WTC11 (cell line): ENCODE measurements at regions not wholly inside any gene's neighbourhood (a gene's known extent, or its start where the extent isn't known, plus 50 kb on each side); places are given as distances from the start of the nearest gene placed in this dataset.

ENCODE experiments used
- ATAC-seq: fragments of 200-7000 bp; cut with Tn5 transposase; 2 replicates; pipeline ENCODE4 v1.10.0; 2021; ENCODE audit warnings: mild to moderate bottlenecking, moderate library complexity
- CTCF ChIA-PET: fragments of 300-600 bp; sonication (Branson Sonifier 250); formaldehyde crosslinking; loops from one replicate; lab custom pipeline; 2021; ENCODE audit warnings: antibody characterized with exemption; lab: Charles Lee
- POLR2A ChIA-PET: fragments of 350-600 bp; sonication (Branson Sonifier 250); formaldehyde crosslinking; loops from one replicate; lab custom pipeline; 2021; ENCODE audit warnings: antibody characterized with exemption; lab: Charles Lee
- DNase-seq: peaks from one replicate; pipeline ENCODE4 v3.0.0; 2021; ENCODE audit warnings: low spot score
- H3K27ac Mint-ChIP-seq: 2 replicates; pipeline ENCODE4 v1.8.0; 2021; ENCODE audit warnings: mixed read lengths
- H3K27me3 Mint-ChIP-seq: 2 replicates; pipeline ENCODE4 v1.8.0; 2021; ENCODE audit warnings: low read depth, mild to moderate bottlenecking, moderate library complexity, mixed read lengths
- H3K36me3 Mint-ChIP-seq: 2 replicates; pipeline ENCODE4 v1.8.0; 2021; ENCODE audit warnings: mixed read lengths
- H3K4me1 Mint-ChIP-seq: 2 replicates; pipeline ENCODE4 v1.8.0; 2022; ENCODE audit warnings: mixed read lengths
- H3K4me3 Mint-ChIP-seq: 2 replicates; pipeline ENCODE4 v1.8.0; 2021; ENCODE audit warnings: mild to moderate bottlenecking, moderate library complexity, mixed read lengths
- H3K9me3 Mint-ChIP-seq: 2 replicates; pipeline ENCODE4 v1.8.0; 2021; ENCODE audit warnings: mixed read lengths
- ARID4B ChIP-seq: sonication (generic); formaldehyde crosslinking; IDR thresholded peaks from 2 replicates; pipeline ENCODE4 v1.8.0; 2023; ENCODE audit warnings: missing genetic modification reagents, mild to moderate bottlenecking, borderline replicate concordance
- CDX4 ChIP-seq: fragments of 250-450 bp; sonication (Bioruptor Pico); IDR thresholded peaks from 2 replicates; pipeline ENCODE4 v1.9.0; 2021; ENCODE audit warnings: moderate library complexity, mild to moderate bottlenecking, inconsistent platforms, borderline replicate concordance
- ESRRA ChIP-seq: sonication (generic); formaldehyde crosslinking; IDR thresholded peaks from 2 replicates; pipeline ENCODE4 v1.8.1; 2022; ENCODE audit warnings: mild to moderate bottlenecking, missing genetic modification reagents, borderline replicate concordance
- FOXP1 ChIP-seq: sonication (generic); formaldehyde crosslinking; IDR thresholded peaks from 2 replicates; pipeline ENCODE4 v1.8.0; 2022; ENCODE audit warnings: missing genetic modification reagents, mild to moderate bottlenecking, moderate library complexity, borderline replicate concordance
- GRHL2 ChIP-seq: fragments of 250-450 bp; sonication (Bioruptor Pico); IDR thresholded peaks from 2 replicates; pipeline ENCODE4 v1.8.0; 2022; ENCODE audit warnings: mild to moderate bottlenecking, moderate library complexity; ENCODE audit not compliant: insufficient replicate concordance, severe bottlenecking
- HMGXB4 ChIP-seq: sonication (generic); formaldehyde crosslinking; IDR thresholded peaks from 2 replicates; pipeline ENCODE4 v1.8.1; 2023; ENCODE audit warnings: mild to moderate bottlenecking, moderate library complexity, missing genetic modification reagents
- JAZF1 ChIP-seq: fragments of 250-450 bp; sonication (Bioruptor Pico); IDR thresholded peaks from 2 replicates; pipeline ENCODE4 v1.9.0; 2021; ENCODE audit warnings: moderate library complexity, mild to moderate bottlenecking, inconsistent platforms
- MXD4 ChIP-seq: fragments of 250-450 bp; sonication (Bioruptor Pico); IDR thresholded peaks from 2 replicates; pipeline ENCODE4 v1.8.0; 2021; ENCODE audit warnings: mild to moderate bottlenecking, moderate library complexity, borderline replicate concordance
- NFATC4 ChIP-seq: fragments of 250-450 bp; sonication (Bioruptor Pico); IDR thresholded peaks from 2 replicates; pipeline ENCODE4 v1.9.0; 2021; ENCODE audit warnings: mild to moderate bottlenecking
- SMAD3 ChIP-seq: sonication (generic); formaldehyde crosslinking; IDR thresholded peaks from 2 replicates; pipeline ENCODE4 v1.8.0; 2022; ENCODE audit warnings: missing genetic modification reagents, mild to moderate bottlenecking, borderline replicate concordance
- SP1 ChIP-seq: sonication (generic); formaldehyde crosslinking; conservative IDR thresholded peaks from 2 replicates; pipeline ENCODE4 v1.8.1; 2022; ENCODE audit warnings: missing genetic modification reagents
- ZNF138 ChIP-seq: sonication (generic); formaldehyde crosslinking; conservative IDR thresholded peaks from 2 replicates; pipeline ENCODE4 v1.8.1; 2022; ENCODE audit warnings: mild to moderate bottlenecking, moderate library complexity, missing genetic modification reagents
- ZNF219 ChIP-seq: sonication (generic); formaldehyde crosslinking; IDR thresholded peaks from 2 replicates; pipeline ENCODE4 v1.8.0; 2023; ENCODE audit warnings: missing genetic modification reagents, mild to moderate bottlenecking, borderline replicate concordance
- ZNF423 ChIP-seq: fragments of 250-450 bp; sonication (Bioruptor Pico); IDR thresholded peaks from 2 replicates; pipeline ENCODE4 v2.1.2; 2022; ENCODE audit warnings: mild to moderate bottlenecking, moderate library complexity
- ZNF532 ChIP-seq: fragments of 250-450 bp; sonication (Bioruptor Pico); IDR thresholded peaks from 2 replicates; pipeline ENCODE4 v1.9.0; 2021; ENCODE audit warnings: mild to moderate bottlenecking, borderline replicate concordance
- ZNF671 ChIP-seq: fragments of 250-450 bp; sonication (Bioruptor Pico); IDR thresholded peaks from 2 replicates; pipeline ENCODE4 v1.8.0; 2021; ENCODE audit warnings: mild to moderate bottlenecking

GRCh38 chr7:68733219-68734153 is 864.8 kb upstream of the AUTS2 start:
- H3K36me3 Mint-ChIP-seq: peaks cover 6% of the 10 kb centered on the region; the same call in 1 of the 2 replicates
- ChIA-PET CTCF (interaction anchor here (0.7 kb wide), 1 partner anchor 334 kb away, joined by 3 read pairs; no protein-coding TSS in a partner anchor), POLR2A (no interaction called here)
- peaks cover 3% of the 10 kb centered on the region; the same call in 1 of the 2 replicates for H3K9me3 Mint-ChIP-seq
- no peak overlapping the region for H3K4me3 Mint-ChIP-seq
- ATAC-seq (no peak), DNase-seq (no peak)
- peaks cover 13% of the 10 kb centered on the region for H3K4me1 Mint-ChIP-seq
- H3K27me3 Mint-ChIP-seq: no peaks in the 10 kb centered on the region; the same call in none of the 2 replicates
- TF ChIP-seq GRHL2 (CRISPR knock-in tag) (no peak), ZNF138 (CRISPR knock-in tag) (no peak), FOXP1 (CRISPR knock-in tag) (no peak), ZNF219 (CRISPR knock-in tag) (no peak), HMGXB4 (CRISPR knock-in tag) (no peak), CDX4 (CRISPR knock-in tag) (no peak), NFATC4 (no peak), ARID4B (CRISPR knock-in tag) (no peak), SP1 (CRISPR knock-in tag) (no peak), SMAD3 (CRISPR knock-in tag) (no peak), ESRRA (no peak), JAZF1 (CRISPR knock-in tag) (no peak), ZNF532 (CRISPR knock-in tag) (no peak), ZNF423 (CRISPR knock-in tag) (no peak), MXD4 (CRISPR knock-in tag) (no peak), ZNF671 (CRISPR knock-in tag) (no peak)
- H3K27ac Mint-ChIP-seq: no peak overlapping the region
